Peyer's patch (tissue), 4 donors: ENCODE measurements at regions not wholly inside any gene's neighbourhood (a gene's known extent, or its start where the extent isn't known, plus 50 kb on each side); places are given as distances from the start of the nearest gene placed in this dataset.

Source experiments
- CTCF ChIP-seq, 6 experiments: fragments of 450-650 bp in 4 of 6; fragments of 200-600 bp in 2 of 6; sonication (generic) in 1 of 6; IDR thresholded peaks; one replicate each; pipeline ENCODE4 v1.5.1; 2017 to 2019; ENCODE audit warnings: antibody characterized with exemption in 6 of 6, mild to moderate bottlenecking in 3 of 6, moderate library complexity in 1 of 6
- POLR2A ChIP-seq, 2 donors: fragments of 450-650 bp; IDR thresholded peaks; one replicate each; pipeline ENCODE4 v1.5.1; 2017; ENCODE audit warnings: antibody characterized with exemption in 2 of 2, mild to moderate bottlenecking in 2 of 2, moderate library complexity in 2 of 2

DNA sequence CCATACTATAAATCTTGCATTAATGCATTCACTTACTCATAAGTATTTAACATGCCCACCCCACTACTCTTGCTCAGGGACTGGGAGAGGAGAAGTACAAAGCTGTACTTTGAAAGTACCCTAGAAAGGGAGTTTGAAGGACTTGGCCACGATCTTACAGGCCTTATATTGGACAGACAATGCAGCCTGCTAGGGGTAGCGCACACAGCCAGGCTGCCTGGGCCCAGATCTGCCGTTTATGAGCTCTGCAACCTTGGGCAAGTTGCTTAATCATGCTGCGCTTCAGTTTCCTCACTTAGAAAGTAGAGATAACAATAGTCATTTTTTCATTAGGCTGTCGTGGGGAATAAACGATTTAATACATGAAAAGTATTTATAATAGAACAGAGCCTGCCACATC lies 110.1 kb downstream of the CDC7 start:
- no peak for TF ChIP-seq CTCF (IDR thresholded peaks at IDR 0.05)
- no peak for TF ChIP-seq POLR2A (IDR thresholded peaks at IDR 0.05)
